SK-N-SH treated with all-trans-retinoic acid at 6 μM for 48 hours (cell line): ENCODE measurements at regions not wholly inside any gene's neighbourhood (a gene's known extent, or its start where the extent isn't known, plus 50 kb on each side); places are given as distances from the start of the nearest gene placed in this dataset.
A peak's percentile ranks its signal among the peaks of the same experiment; 100 is the strongest.

Experiments
- ATAC-seq: fragments of 200-7000 bp; cut with Tn5 transposase; 3 replicates; pipeline ENCODE4 v1.9.1; 2020; ENCODE audit warnings: mild to moderate bottlenecking, moderate library complexity
- ARNTL ChIP-seq: fragments of 450-650 bp; formaldehyde crosslinking; IDR thresholded peaks from 2 replicates; pipeline ENCODE4 v1.5.0; 2020; ENCODE audit warnings: low read depth, mild to moderate bottlenecking, moderate library complexity, borderline replicate concordance
- BACH2 ChIP-seq: fragments of 250-450 bp; sonication (Bioruptor Pico); IDR thresholded peaks from 2 replicates; pipeline ENCODE4 v1.9.0; 2021; ENCODE audit warnings: mild to moderate bottlenecking, borderline replicate concordance
- CSDC2 ChIP-seq: fragments of 250-450 bp; sonication (Bioruptor Pico); IDR thresholded peaks from 2 replicates; pipeline ENCODE4 v1.5.0; 2020; ENCODE audit warnings: mild to moderate bottlenecking, moderate library complexity
- ESRRG ChIP-seq: fragments of 250-450 bp; sonication (Bioruptor Pico); IDR thresholded peaks from 2 replicates; pipeline ENCODE4 v1.6.1; 2021; ENCODE audit warnings: mild to moderate bottlenecking
- GLIS3 ChIP-seq: fragments of 250-450 bp; sonication (Bioruptor Pico); IDR thresholded peaks from 2 replicates; pipeline ENCODE4 v1.5.0; 2020; ENCODE audit warnings: mild to moderate bottlenecking, moderate library complexity
- ISL1 ChIP-seq: fragments of 250-450 bp; sonication (Bioruptor Pico); IDR thresholded peaks from 2 replicates; pipeline ENCODE4 v2.1.2; 2022; ENCODE audit warnings: mild to moderate bottlenecking, moderate library complexity
- OSR1 ChIP-seq: fragments of 250-450 bp; sonication (Bioruptor Pico); IDR thresholded peaks from 2 replicates; pipeline ENCODE4 v1.8.0; 2022; ENCODE audit warnings: moderate library complexity, mild to moderate bottlenecking, inconsistent platforms
- PPARA ChIP-seq: fragments of 250-450 bp; sonication (Bioruptor Pico); IDR thresholded peaks from 2 replicates; pipeline ENCODE4 v1.5.0; 2020; ENCODE audit warnings: mild to moderate bottlenecking, borderline replicate concordance
- RARB ChIP-seq: fragments of 250-450 bp; sonication (Bioruptor Pico); IDR thresholded peaks from 2 replicates; pipeline ENCODE4 v1.8.0; 2021; ENCODE audit warnings: mild to moderate bottlenecking, moderate library complexity
- SNAI2 ChIP-seq: fragments of 250-450 bp; sonication (Bioruptor Pico); IDR thresholded peaks from 2 replicates; pipeline ENCODE4 v1.5.0; 2020; ENCODE audit warnings: mild to moderate bottlenecking, moderate library complexity
- TCF4 ChIP-seq: fragments of 250-450 bp; sonication (Bioruptor Pico); IDR thresholded peaks from 2 replicates; pipeline ENCODE4 v1.8.0; 2021; ENCODE audit warnings: mild to moderate bottlenecking, moderate library complexity, borderline replicate concordance
- TOX ChIP-seq: fragments of 250-450 bp; sonication (Bioruptor Pico); IDR thresholded peaks from 2 replicates; pipeline ENCODE4 v1.8.0; 2021; ENCODE audit warnings: mild to moderate bottlenecking, moderate library complexity, borderline replicate concordance
- ZC3H10 ChIP-seq: fragments of 250-450 bp; sonication (Bioruptor Pico); IDR thresholded peaks from 2 replicates; pipeline ENCODE4 v1.5.1; 2021; ENCODE audit warnings: mild to moderate bottlenecking, moderate library complexity
- ZFP3 ChIP-seq: fragments of 250-450 bp; sonication (Bioruptor Pico); IDR thresholded peaks from 2 replicates; pipeline ENCODE4 v1.5.0; 2020; ENCODE audit warnings: mild to moderate bottlenecking, moderate library complexity
- ZFP30 ChIP-seq: fragments of 450-650 bp; formaldehyde crosslinking; IDR thresholded peaks from 2 replicates; pipeline ENCODE4 v1.5.0; 2022; ENCODE audit warnings: mild to moderate bottlenecking, moderate library complexity
- ZNF565 ChIP-seq: fragments of 450-650 bp; formaldehyde crosslinking; conservative IDR thresholded peaks from 2 replicates; pipeline ENCODE4 v1.5.0; 2020; ENCODE audit warnings: low read depth, mild to moderate bottlenecking, moderate library complexity
- ZNF70 ChIP-seq: fragments of 450-650 bp; formaldehyde crosslinking; IDR thresholded peaks from 2 replicates; pipeline ENCODE4 v1.5.0; 2020; ENCODE audit warnings: mild to moderate bottlenecking, moderate library complexity
- ZNF8 ChIP-seq: fragments of 450-650 bp; formaldehyde crosslinking; IDR thresholded peaks from 2 replicates; pipeline ENCODE4 v1.5.0; 2020; ENCODE audit warnings: mild to moderate bottlenecking, moderate library complexity
- TF ChIP-seq, protein P1 (sequence below): fragments of 250-450 bp; sonication (Bioruptor Pico); IDR thresholded peaks from 2 replicates; pipeline ENCODE4 v1.5.0; 2020; ENCODE audit warnings: mild to moderate bottlenecking, moderate library complexity
- TF ChIP-seq, protein P2 (sequence below): fragments of 250-450 bp; sonication (Bioruptor Pico); IDR thresholded peaks from 2 replicates; pipeline ENCODE4 v1.8.0; 2020; ENCODE audit warnings: mild to moderate bottlenecking, moderate library complexity, borderline replicate concordance
- TF ChIP-seq, protein P3 (sequence below): fragments of 250-450 bp; sonication (Bioruptor Pico); IDR thresholded peaks from 2 replicates; pipeline ENCODE4 v1.5.1; 2021; ENCODE audit warnings: mild to moderate bottlenecking, moderate library complexity
- TF ChIP-seq, protein P4 (sequence below): fragments of 250-450 bp; sonication (Bioruptor Pico); IDR thresholded peaks from 2 replicates; pipeline ENCODE4 v1.5.1; 2020; ENCODE audit warnings: low read depth, mild to moderate bottlenecking, moderate library complexity

DNA sequence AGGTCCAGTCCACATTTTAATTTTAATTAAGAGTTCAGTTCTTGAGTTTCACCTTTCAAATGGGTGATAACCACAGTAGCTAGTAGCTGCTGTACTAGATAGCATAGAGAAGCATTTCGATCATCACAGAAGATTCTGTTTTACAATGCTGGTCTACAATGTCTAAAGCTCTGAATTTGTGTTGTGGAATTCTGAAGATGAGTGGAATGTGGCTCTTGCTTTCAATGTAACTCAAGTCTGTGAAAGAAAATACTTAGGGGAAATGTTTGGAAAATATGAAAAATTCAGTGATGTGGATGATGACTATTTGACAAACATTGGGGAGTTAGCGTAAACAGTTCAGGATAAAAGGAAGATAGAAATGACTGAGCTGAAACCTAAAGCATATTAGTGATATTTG lies 139.4 kb downstream of the GNAT3 start:
- ATAC-seq: peak; percentile 98
- TF ChIP-seq ISL1 (CRISPR knock-in tag): peak; percentile 37
- no peak for TF ChIP-seq ZFP3 (CRISPR knock-in tag)

DNA sequence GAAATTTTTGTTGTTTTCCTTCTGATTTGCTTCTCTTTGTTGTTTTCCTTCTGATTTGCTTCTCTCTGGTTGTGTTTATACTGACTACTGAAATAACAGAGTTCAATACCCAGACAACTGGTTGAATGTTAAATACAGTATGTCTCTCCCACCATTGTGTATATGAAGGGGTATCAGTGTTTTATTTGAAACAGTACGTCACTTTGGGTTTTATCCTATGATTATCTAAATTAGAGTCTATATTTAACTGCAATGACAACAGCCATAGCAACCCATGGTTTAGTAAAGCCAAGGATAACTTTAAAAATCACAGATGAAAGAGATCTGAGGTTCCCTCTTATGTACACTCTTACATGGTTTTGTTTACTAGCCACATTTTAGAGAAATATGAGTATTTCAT lies 141.3 kb downstream of the GNAT3 start:
- ATAC-seq: no peak
- TF ChIP-seq GLIS3 (CRISPR knock-in tag) (no peak), BACH2 (CRISPR knock-in tag) (no peak), ESRRG (CRISPR knock-in tag) (no peak), ZNF8 (CRISPR knock-in tag) (no peak), RARB (CRISPR knock-in tag) (no peak), ZNF565 (no peak), OSR1 (CRISPR knock-in tag) (no peak), CSDC2 (CRISPR knock-in tag) (no peak), ARNTL (CRISPR knock-in tag) (no peak), TCF4 (no peak), ZC3H10 (CRISPR knock-in tag) (no peak), SNAI2 (no peak)
- TF ChIP-seq, protein P1, sequence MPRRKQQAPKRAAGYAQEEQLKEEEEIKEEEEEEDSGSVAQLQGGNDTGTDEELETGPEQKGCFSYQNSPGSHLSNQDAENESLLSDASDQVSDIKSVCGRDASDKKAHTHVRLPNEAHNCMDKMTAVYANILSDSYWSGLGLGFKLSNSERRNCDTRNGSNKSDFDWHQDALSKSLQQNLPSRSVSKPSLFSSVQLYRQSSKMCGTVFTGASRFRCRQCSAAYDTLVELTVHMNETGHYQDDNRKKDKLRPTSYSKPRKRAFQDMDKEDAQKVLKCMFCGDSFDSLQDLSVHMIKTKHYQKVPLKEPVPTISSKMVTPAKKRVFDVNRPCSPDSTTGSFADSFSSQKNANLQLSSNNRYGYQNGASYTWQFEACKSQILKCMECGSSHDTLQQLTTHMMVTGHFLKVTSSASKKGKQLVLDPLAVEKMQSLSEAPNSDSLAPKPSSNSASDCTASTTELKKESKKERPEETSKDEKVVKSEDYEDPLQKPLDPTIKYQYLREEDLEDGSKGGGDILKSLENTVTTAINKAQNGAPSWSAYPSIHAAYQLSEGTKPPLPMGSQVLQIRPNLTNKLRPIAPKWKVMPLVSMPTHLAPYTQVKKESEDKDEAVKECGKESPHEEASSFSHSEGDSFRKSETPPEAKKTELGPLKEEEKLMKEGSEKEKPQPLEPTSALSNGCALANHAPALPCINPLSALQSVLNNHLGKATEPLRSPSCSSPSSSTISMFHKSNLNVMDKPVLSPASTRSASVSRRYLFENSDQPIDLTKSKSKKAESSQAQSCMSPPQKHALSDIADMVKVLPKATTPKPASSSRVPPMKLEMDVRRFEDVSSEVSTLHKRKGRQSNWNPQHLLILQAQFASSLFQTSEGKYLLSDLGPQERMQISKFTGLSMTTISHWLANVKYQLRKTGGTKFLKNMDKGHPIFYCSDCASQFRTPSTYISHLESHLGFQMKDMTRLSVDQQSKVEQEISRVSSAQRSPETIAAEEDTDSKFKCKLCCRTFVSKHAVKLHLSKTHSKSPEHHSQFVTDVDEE (CRISPR knock-in tag): no peak
- TF ChIP-seq, protein P2, sequence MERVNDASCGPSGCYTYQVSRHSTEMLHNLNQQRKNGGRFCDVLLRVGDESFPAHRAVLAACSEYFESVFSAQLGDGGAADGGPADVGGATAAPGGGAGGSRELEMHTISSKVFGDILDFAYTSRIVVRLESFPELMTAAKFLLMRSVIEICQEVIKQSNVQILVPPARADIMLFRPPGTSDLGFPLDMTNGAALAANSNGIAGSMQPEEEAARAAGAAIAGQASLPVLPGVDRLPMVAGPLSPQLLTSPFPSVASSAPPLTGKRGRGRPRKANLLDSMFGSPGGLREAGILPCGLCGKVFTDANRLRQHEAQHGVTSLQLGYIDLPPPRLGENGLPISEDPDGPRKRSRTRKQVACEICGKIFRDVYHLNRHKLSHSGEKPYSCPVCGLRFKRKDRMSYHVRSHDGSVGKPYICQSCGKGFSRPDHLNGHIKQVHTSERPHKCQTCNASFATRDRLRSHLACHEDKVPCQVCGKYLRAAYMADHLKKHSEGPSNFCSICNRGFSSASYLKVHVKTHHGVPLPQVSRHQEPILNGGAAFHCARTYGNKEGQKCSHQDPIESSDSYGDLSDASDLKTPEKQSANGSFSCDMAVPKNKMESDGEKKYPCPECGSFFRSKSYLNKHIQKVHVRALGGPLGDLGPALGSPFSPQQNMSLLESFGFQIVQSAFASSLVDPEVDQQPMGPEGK (CRISPR knock-in tag): no peak

DNA sequence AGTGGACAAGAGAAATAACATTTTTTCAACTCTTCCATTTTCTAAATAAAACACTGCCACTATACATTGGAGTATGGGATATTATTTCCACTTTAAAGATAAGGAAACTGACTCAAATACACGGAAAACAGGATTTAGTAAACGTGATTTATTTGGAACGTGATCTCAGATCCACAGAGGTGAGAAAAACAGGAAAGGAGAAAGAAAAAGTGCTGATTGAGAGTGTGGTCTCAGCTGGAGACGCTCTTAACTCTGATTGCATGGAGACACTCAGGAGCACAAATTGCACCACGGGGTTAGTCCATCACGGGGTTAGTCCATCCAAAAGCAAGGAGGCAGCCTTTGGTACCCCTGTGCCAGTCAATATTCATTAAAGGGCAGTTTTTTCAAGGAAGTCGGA lies 142.5 kb downstream of the GNAT3 start:
- no peak for TF ChIP-seq ZC3H10 (CRISPR knock-in tag)
- no peak for TF ChIP-seq ISL1 (CRISPR knock-in tag)
- TF ChIP-seq, protein P3, sequence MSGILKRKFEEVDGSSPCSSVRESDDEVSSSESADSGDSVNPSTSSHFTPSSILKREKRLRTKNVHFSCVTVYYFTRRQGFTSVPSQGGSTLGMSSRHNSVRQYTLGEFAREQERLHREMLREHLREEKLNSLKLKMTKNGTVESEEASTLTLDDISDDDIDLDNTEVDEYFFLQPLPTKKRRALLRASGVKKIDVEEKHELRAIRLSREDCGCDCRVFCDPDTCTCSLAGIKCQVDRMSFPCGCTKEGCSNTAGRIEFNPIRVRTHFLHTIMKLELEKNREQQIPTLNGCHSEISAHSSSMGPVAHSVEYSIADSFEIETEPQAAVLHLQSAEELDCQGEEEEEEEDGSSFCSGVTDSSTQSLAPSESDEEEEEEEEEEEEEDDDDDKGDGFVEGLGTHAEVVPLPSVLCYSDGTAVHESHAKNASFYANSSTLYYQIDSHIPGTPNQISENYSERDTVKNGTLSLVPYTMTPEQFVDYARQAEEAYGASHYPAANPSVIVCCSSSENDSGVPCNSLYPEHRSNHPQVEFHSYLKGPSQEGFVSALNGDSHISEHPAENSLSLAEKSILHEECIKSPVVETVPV (CRISPR knock-in tag): no peak
- TF ChIP-seq ESRRG (CRISPR knock-in tag): no peak
- TF ChIP-seq ZFP3 (CRISPR knock-in tag): no peak
- no peak for TF ChIP-seq GLIS3 (CRISPR knock-in tag)
- TF ChIP-seq, protein P4, sequence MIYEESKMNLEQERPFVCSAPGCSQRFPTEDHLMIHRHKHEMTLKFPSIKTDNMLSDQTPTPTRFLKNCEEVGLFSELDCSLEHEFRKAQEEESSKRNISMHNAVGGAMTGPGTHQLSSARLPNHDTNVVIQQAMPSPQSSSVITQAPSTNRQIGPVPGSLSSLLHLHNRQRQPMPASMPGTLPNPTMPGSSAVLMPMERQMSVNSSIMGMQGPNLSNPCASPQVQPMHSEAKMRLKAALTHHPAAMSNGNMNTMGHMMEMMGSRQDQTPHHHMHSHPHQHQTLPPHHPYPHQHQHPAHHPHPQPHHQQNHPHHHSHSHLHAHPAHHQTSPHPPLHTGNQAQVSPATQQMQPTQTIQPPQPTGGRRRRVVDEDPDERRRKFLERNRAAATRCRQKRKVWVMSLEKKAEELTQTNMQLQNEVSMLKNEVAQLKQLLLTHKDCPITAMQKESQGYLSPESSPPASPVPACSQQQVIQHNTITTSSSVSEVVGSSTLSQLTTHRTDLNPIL (CRISPR knock-in tag): no peak
- TF ChIP-seq ZNF565: no peak
- TF ChIP-seq OSR1 (CRISPR knock-in tag): no peak
- TF ChIP-seq ZFP30 (CRISPR knock-in tag): no peak
- no peak for TF ChIP-seq TOX (CRISPR knock-in tag)
- TF ChIP-seq CSDC2 (CRISPR knock-in tag): no peak
- no peak for TF ChIP-seq ZNF70 (CRISPR knock-in tag)
- TF ChIP-seq ARNTL (CRISPR knock-in tag): no peak
- TF ChIP-seq SNAI2: no peak
- no peak for TF ChIP-seq PPARA (CRISPR knock-in tag)
- TF ChIP-seq BACH2 (CRISPR knock-in tag): no peak
- ATAC-seq: no peak

DNA sequence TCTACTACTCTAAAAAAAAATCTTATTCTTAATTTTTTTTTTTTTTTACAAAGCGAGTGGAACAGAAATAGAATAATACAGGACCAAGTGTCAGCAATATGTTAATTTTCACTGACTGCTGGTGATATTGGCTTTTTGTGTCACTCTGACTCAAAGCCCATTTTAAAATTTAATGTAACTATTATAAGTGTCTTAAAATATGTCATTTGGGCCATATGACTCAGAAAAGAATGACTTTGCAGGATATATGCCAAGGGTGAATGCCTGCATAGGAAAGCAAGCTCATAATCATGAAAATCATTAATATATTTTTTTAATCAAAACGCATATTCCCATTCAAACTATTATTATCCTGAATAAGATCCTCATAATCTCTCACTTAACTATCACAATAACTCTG lies 149.2 kb downstream of the GNAT3 start:
- no peak for ATAC-seq
- TF ChIP-seq PPARA (CRISPR knock-in tag) (no peak), ARNTL (CRISPR knock-in tag) (no peak)
